Choroid plexus epithelial cell (primary cell): ENCODE measurements at regions not wholly inside any gene's neighbourhood (a gene's known extent, or its start where the extent isn't known, plus 50 kb on each side); places are given as distances from the start of the nearest gene placed in this dataset.
"Not testable (repeated sequence)": the region's sequence is repeated elsewhere in the genome, so short reads cannot be mapped to it uniquely, and the experiment has no call there.

Experiments
- DNase-seq: peaks from one replicate; pipeline ENCODE4 v3.0.0-alpha.2; 2010; ENCODE audit warnings: low read depth
- H3K4me3 ChIP-seq: 2 replicates; pipeline ENCODE4 v1.5.1; 2011; ENCODE audit warnings: low read depth, mild to moderate bottlenecking, control low read depth, low read length, moderate library complexity
- TF ChIP-seq, protein P1 (sequence below): conservative IDR thresholded peaks from 2 replicates; pipeline ENCODE4 v1.5.1; 2011; ENCODE audit warnings: low read depth, mild to moderate bottlenecking, control low read depth, inconsistent platforms, low read length, moderate library complexity

GRCh38 chr3:107465064-107465631, 57.6 kb upstream of the BBX start:
- H3K4me3 ChIP-seq = no peak overlapping the region
- TF ChIP-seq, protein P1, sequence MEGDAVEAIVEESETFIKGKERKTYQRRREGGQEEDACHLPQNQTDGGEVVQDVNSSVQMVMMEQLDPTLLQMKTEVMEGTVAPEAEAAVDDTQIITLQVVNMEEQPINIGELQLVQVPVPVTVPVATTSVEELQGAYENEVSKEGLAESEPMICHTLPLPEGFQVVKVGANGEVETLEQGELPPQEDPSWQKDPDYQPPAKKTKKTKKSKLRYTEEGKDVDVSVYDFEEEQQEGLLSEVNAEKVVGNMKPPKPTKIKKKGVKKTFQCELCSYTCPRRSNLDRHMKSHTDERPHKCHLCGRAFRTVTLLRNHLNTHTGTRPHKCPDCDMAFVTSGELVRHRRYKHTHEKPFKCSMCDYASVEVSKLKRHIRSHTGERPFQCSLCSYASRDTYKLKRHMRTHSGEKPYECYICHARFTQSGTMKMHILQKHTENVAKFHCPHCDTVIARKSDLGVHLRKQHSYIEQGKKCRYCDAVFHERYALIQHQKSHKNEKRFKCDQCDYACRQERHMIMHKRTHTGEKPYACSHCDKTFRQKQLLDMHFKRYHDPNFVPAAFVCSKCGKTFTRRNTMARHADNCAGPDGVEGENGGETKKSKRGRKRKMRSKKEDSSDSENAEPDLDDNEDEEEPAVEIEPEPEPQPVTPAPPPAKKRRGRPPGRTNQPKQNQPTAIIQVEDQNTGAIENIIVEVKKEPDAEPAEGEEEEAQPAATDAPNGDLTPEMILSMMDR = no peak
- DNase-seq = no peak

GRCh38 chr3:107468782-107469181, 54.0 kb upstream of the BBX start:
- TF ChIP-seq, protein P1 = no peak
- no peak overlapping the region for H3K4me3 ChIP-seq
- no peak for DNase-seq

DNA sequence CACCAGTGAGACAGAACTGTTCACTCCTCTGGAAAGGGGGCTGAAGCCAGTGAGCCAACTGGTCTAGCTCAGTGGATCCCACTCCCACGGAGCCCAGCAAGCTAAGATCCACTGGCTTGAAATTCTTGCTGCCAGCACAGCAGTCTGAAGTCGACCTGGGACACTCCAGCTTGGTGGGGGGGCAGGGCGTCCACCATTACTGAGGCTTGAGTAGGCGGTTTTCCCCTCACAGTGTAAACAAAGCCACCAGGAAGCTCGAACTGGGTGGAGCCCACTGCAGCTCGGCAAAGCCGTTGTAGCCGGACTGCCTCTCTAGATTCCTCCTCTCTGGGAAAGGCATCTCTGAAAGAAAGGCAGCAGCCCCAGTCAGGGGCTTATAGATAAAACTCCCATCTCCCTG, 52.3 kb upstream of the BBX start:
- DNase-seq = peak; percentile 26
- not testable (repeated sequence) for H3K4me3 ChIP-seq
